ENCODE measurements at regions not wholly inside any gene's neighbourhood (a gene's known extent, or its start where the extent isn't known, plus 50 kb on each side); places are given as distances from the start of the nearest gene placed in this dataset.

DNA sequence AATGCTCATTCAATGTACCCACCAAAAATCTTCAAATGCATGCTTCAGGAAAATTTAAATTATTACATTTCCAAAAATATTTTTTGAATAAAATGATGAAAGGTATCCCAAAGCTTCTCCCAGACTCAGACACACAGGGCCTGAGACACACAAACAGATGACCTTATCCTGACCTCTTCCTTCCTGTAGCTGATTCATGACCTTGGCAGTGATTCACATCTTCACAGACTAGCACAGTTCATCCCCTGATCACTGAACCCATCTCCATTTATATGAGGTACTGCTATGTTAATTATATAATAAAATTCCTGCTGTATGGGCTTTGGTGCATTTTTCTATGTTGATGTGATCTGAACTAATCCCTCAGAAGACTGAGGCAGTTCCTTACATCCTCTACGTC is 265.0 kb upstream of the GLI3 start:
- TF ChIP-seq, protein P1, sequence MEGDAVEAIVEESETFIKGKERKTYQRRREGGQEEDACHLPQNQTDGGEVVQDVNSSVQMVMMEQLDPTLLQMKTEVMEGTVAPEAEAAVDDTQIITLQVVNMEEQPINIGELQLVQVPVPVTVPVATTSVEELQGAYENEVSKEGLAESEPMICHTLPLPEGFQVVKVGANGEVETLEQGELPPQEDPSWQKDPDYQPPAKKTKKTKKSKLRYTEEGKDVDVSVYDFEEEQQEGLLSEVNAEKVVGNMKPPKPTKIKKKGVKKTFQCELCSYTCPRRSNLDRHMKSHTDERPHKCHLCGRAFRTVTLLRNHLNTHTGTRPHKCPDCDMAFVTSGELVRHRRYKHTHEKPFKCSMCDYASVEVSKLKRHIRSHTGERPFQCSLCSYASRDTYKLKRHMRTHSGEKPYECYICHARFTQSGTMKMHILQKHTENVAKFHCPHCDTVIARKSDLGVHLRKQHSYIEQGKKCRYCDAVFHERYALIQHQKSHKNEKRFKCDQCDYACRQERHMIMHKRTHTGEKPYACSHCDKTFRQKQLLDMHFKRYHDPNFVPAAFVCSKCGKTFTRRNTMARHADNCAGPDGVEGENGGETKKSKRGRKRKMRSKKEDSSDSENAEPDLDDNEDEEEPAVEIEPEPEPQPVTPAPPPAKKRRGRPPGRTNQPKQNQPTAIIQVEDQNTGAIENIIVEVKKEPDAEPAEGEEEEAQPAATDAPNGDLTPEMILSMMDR (IDR thresholded peaks at IDR 0.05) = no peak
- TF ChIP-seq POLR2A (IDR thresholded peaks at IDR 0.05) = no peak
- TF ChIP-seq EP300 (IDR thresholded peaks at IDR 0.05) = no peak

Measured in gastroesophageal sphincter (tissue), 3 donors.